ENCODE measurements at regions not wholly inside any gene's neighbourhood (a gene's known extent, or its start where the extent isn't known, plus 50 kb on each side); places are given as distances from the start of the nearest gene placed in this dataset.
"Not testable (repeated sequence)": the region's sequence is repeated elsewhere in the genome, so short reads cannot be mapped to it uniquely, and the experiment has no call there.

- no peak for DNase-seq
These were observed 218.0 kb downstream of the RBM26 start for GRCh38 chr13:79187917-79188690.

GRCh38 chr13:79185580-79185979 is 220.5 kb downstream of the RBM26 start:
- no peak for DNase-seq

- DNase-seq: no peak
These were observed 222.8 kb downstream of the RBM26 start for GRCh38 chr13:79183231-79183630.

- not testable (repeated sequence) for DNase-seq
These were observed 232.4 kb downstream of the RBM26 start for GRCh38 chr13:79173691-79174090.

DNA sequence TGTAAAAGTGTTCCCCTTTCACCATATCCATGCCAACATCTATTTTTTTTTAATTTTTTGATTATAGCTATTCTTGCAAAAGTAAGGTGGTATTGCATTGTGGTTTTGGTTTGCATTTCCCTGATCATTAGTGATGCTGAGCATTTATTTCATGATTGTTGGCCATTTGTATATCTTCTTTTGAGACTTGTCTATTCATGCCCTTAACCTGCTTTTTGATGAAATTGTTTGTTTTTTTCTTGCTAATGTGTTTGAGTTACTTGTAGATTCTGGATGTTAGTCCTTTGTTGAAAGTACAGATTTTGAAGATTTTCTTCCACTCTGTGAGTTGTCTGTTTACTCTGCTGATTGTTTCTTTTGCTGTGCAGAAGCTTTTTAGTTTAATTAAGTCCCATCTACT is 233.1 kb downstream of the RBM26 start:
- DNase-seq: not testable (repeated sequence)

DNA sequence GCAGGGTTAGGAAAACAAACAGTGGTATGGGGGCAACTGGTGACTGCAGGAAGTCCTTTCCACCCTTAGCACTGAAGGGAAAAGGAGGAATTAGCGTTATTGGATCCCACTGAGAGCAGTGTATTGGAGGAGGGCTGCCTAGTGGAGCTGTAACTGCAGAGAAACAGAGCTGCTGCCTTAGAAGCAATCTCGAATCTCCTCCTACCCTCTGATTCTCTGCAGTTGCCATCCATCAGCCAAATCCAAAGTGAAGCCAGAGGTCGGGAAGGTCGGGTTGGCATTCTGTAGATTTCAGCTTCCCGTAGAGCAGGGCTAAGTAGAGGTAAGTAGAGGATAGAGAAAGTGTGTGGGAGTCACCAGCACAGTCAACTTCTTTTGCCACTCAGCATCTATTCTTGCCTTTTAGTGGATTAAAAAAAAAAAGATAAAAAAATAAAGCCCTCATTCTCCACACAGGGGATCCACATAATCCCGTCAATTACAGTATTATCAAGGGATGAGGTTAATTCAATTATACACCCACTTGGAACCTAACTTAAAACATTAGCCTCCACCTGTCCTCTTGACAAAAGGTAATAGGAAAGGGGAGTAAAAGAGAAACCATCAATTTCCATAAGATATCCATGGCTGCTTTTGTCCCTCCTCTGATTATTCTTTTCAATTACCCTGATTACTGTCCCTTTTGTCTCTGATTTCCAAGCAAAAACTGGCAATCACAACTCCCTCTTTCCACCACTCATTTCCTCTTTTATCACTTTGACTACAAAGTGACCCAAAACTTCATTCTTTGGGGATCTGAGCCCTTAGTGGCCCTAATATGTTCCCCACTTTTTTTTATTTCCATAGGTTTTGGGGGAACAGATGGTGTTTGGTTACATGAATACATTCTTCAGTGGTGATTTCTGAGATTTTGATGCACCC is 234.7 kb downstream of the RBM26 start:
- DNase-seq: no peak

- DNase-seq: no peak
These were observed 245.2 kb downstream of the RBM26 start for GRCh38 chr13:79160818-79161217.

- no peak for DNase-seq
These were observed 250.2 kb downstream of the RBM26 start for GRCh38 chr13:79155883-79156282.

- no peak for DNase-seq
These were observed 256.8 kb downstream of the RBM26 start for GRCh38 chr13:79149210-79149609.

DNA sequence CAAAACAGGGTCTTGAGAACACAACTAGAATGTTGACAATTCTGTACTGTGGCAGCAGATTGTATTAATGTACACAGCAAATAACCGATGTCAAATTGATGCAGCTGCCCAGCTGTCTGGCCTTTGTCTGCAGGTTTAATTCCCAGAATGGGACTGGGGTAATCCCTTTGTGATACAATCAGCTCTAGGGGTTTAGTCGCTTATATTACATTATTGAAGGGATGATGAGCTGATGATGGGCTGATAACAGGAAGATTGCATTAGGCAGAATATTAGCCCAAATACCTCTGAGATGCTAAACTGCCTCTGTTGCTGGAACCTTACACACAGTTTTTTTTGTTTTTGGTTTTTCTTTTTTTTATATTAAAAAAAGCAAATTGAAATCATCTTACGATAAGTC is 265.0 kb downstream of the RBM26 start:
- DNase-seq: no peak

GRCh38 chr13:79128158-79128557 is 277.9 kb downstream of the RBM26 start:
- DNase-seq: no peak

- no peak for DNase-seq
These were observed 279.3 kb downstream of the RBM26 start for GRCh38 chr13:79126706-79127105.

- DNase-seq: no peak
These were observed 281.9 kb downstream of the RBM26 start for GRCh38 chr13:79124183-79124582.

- DNase-seq: no peak
These were observed 284.8 kb downstream of the RBM26 start for GRCh38 chr13:79121286-79121685.

DNA sequence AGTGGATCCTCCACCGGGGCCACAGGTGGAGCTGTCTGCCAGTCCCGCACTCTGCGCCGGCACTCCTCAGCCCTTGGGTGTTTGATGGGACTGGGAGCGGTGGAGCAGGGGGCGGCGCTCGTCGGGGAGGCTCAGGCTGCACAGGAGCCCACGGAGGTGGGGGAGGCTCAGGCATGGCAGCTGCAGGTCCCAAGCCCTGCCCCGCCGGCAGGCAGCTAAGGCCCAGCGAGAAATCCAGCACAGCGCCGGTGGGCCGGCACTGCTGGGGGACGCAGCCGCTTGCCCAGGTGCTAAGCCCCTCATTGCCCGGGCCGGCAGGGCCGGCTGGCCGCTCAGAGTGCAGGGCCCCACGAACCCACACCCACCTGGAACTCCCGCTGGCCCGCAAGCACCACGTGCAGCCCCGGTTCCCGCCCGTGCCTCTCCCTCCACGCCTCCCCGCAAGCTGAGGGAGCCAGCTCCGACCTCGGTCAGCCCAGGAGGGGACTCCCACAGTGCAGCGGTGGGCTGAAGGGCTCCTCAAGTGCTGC is 286.4 kb downstream of the RBM26 start:
- DNase-seq: no peak

DNA sequence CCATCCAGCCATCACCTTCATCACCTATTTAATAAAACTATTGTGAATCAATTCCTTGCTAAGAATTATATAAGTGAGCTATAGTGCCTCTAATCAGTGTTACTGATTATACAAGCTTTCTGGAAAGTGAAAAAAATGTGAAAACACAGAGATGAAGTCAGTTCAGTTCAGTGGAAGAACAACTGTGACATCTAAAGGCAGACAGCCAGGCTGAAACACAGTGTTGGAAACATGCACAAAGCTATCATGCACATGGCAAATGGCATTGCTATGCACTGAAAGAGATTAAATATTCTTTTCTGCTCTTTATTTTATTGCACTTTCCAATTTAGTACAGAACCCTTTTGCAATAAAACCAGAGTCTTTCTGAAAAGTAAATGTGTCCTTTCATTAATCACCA is 294.0 kb downstream of the RBM26 start:
- no peak for DNase-seq

DNA sequence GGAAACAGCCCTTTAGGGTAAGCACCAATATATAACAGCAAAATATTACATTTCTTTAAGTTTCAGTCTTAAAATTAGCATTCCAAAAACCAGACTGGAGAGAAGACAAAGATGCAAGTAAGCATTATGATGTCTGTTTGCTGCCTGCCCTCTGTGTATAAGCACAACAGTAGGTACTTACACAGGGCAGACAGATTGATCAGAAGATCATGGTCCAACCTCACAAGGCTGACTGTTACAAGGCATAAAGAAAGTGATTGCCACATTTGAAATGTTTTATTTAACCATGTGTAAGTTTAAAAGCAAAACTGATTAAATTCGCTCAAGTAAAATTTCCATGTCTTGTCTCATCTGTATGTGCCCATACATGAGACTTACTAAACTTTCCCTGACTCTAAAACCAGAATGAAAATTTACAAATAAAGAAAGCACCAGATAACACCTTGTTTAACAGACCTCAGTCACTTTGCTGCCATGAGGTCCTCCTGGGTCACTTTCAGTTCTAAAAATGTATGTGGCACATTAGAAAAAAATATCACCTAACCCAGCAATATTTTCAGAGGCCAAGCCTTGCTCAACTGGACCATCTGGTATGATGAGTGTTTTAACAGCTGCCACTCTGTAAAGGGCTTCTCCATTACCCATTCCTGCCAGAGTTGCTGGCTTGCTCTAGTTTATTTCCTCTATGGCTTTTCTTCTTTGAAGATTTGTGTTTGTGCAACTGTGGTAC is 297.0 kb downstream of the RBM26 start:
- no peak for DNase-seq

DNA sequence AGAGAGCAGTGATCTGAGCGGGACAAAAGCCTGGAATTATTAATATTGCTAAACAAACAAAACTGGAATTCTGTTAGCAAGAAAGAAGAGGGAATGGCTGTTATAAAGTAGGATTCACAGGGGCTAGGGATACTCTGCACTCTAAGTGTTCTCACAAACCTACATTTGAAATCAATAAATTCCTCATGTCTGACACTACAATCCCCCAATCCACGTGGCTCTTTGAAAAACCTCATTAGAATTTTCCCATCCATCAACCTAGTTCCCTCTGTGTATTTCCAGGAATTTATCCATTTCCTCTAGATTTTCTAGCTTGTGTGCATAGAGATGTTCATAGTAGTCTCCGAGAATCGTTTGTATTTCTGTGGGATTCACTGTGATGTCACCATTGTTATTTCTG is 307.5 kb downstream of the RBM26 start:
- DNase-seq: no peak

DNA sequence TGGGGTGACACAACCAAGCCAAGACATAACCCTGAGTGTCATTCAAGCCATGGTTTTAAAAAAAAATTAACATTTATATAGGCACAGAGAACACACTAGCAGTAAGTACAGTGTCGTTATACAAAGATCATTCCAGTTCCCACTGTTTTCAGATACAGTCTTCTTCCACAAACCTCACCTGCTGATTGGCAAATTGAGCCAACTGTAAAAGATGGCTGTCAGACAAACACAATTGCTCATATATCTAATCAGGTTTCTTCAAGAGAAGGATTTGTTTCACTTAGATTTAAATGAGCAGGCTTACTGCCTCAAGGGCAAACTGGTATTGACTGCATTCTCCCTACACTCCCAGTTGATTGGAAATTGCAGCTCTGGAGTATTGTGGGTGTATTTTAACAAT is 308.9 kb downstream of the RBM26 start:
- DNase-seq: no peak

- DNase-seq: no peak
These were observed 310.0 kb downstream of the RBM26 start for GRCh38 chr13:79096099-79096498.

DNA sequence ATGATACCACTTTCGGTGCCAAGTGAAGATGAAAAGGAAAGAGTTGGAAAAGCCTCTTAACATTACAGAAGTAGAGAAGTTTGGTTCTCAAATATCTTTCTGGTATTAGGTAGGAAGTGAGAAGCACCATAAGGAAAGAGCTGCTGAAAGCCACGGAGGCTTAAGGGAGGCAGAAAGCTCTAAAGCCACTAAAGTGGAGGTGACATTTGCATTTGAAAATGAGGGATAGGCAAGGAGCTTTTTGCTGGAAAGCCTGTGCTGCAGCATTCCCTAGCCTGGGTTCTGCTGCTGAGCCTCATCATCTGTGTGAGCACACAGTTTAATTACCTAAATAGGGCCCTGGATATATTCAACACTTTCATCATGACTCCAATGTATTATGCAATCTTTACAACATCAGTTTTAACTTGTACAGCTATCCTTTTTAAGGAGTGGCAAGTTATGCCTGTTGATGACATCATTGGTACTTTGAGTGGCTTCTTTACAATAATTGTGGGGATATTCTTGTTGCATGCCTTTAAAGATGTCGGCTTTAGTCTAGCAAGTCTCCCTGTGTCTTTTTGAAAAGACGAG is 315.4 kb downstream of the RBM26 start:
- DNase-seq: no peak

- DNase-seq: no peak
These were observed 321.1 kb downstream of the RBM26 start for GRCh38 chr13:79084802-79085424.
